ENCODE measurements at regions not wholly inside any gene's neighbourhood (a gene's known extent, or its start where the extent isn't known, plus 50 kb on each side); places are given as distances from the start of the nearest gene placed in this dataset.

DNA sequence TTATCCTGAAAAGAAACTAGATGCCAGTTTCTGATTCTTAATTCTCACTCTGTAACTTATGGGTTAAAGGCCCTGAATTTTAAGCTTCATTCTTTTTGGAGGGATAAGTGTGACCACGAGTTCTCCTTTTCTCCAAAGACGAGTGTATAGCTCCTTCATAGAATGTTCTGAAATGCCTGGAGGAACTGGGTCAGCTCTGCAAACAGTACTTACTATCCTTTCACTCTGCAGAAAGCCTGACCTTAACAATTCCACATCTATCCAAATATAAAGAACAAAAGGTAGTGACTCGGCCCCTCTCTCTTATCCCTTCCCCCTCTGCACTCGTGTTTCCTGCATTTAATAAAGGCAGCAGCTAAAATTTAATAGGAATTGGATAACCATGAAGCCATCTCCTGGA, 150.5 kb downstream of the LYPLAL1 start:
- TF ChIP-seq CTCF (IDR thresholded peaks at IDR 0.05 in 2 of 3, conservative IDR thresholded peaks at IDR 0.05 in 1 of 3; ENCODE audit: borderline replicate concordance in 1 of 3, insufficient read depth in 1 of 3, low read depth in 2 of 3, low read length in 2 of 3) (no peak), ZNF274 (IDR thresholded peaks at IDR 0.05; ENCODE audit: low read depth, low read length) (no peak), FOSL1 (IDR thresholded peaks at IDR 0.05; ENCODE audit: low read depth) (no peak), EZH2 (IDR thresholded peaks at IDR 0.05) (no peak)

All from HCT116 (cell line).